ENCODE measurements at regions not wholly inside any gene's neighbourhood (a gene's known extent, or its start where the extent isn't known, plus 50 kb on each side); places are given as distances from the start of the nearest gene placed in this dataset.
"Not testable (repeated sequence)": the region's sequence is repeated elsewhere in the genome, so short reads cannot be mapped to it uniquely, and the experiment has no call there.

DNA sequence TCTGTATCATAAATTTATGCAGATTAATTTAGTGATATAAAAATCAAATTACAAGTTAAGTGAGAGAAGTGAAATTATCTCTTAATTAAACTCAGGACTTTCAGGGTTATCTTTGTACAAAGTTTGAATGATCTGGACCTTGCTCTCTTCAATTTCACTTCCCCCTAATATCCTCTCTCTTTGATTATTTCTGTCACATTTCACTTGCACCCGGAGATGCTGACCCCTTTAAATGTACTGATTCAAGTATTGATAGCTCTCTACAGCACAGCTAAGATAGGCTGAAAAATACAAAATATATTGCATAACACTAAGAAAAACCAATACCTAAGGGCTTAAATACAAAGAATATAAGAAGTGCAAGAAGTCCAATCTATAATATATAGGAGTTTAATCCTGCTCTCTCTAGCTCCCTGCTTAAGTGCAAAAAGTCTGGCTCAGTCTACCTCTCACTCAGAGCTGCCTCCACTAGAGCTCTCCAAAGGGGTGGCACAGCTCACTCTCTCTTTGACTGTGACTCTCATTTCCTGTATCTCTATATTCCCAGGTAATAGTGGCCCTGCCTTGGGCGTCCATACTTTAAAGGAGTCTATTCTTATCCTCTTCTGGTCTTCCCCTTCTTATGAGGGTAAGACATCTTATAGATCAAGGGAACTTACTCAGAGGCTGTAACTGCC, 588.4 kb downstream of the RFPL4B start:
- no peak for DNase-seq (ENCODE audit: low spot score)

DNA sequence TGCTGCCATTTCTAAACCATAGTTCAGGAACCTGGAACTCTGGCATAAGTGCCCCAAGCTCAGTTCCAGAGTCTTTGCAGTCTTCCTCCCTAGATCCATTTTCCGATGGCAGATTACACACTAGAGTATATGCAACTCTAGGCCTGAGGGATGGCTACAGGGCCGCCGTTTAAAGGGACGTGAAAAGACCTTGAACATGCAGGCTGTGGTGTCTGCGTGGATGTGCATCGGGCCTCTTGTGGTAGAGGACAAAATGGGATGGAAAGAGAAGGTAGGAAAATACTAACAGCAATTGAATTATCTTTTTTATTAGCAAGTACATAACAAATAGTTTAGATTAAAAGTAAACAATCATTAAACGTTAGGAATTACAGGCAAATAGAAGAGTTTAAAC, 588.9 kb downstream of the RFPL4B start:
- DNase-seq (ENCODE audit: low spot score) = no peak

DNA sequence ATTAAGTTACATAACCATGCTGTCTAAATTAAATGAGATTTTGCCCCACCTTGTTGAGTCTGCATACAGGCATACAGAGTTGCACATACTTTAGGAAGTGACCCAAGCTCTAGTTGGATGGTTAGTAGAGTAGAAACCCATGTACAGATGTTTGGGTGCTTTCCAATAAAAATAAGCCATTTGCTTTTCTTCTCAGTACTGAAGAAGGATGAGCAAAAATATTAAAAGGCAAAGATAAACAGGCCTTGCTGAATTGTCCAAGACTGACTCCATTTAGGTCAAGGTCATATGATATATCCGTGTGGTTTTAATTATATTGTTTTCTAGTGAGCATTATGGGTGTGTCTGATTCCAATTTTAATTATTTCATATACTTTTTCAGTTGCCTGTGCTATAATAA, 589.4 kb downstream of the RFPL4B start:
- DNase-seq (ENCODE audit: low spot score) = no peak

DNA sequence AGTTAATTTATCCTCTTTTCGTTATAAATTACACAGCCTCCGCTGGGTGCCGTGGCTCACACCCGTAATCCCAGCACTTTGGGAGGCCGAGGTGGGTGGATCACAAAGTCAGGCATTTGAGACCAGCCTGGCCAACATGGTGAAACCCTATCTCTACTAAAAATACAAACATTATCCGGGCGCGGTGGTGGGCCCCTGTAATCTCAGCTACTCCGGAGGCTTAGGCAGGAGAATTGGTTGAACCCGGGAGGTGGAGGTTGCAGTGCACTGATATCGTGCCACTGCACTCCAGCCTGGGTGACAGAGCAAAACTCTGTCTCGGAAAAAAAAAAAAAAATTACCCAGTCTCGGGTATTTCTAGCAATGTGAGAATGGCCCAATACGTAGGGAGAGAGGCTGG, 590.6 kb downstream of the RFPL4B start:
- not testable (repeated sequence) for DNase-seq (ENCODE audit: low spot score)

DNA sequence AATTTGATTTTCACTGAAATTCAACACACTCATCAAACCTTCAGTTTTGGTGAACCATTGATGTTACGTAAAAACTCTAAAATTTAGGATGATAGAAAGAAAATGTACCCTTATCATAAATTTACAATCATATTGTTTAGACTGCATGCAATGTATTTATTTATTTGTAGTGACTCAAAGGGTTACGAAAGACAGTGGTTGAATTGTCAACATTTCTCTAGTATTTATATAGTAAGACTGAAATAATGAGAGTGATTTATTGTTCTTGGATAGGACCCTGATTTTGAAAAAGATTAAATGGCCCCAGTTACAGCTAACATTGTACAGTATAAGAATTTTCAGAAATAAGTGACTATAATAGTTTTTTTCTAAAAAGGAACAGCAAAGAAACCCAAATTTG, 591.5 kb downstream of the RFPL4B start:
- no peak for DNase-seq (ENCODE audit: low spot score)

DNA sequence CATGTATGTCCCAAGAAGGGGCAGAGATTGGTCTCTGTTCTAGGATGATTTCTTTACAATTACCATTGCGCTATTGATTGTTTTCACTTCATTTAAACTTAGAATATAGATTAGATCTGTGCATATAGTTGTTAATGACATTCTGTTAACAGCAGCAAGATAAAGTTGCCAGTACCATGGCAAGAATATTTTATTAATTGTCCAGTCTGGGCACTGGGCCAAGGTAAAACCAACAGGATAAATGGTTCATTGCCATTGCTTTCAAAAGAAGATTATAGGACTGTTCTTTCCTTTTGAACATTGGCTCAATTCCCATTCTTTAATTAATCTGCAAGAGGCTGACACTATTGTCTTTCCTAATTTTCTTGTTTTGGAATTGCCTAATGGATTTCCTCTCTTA, 592.4 kb downstream of the RFPL4B start:
- DNase-seq (ENCODE audit: low spot score) = no peak

DNA sequence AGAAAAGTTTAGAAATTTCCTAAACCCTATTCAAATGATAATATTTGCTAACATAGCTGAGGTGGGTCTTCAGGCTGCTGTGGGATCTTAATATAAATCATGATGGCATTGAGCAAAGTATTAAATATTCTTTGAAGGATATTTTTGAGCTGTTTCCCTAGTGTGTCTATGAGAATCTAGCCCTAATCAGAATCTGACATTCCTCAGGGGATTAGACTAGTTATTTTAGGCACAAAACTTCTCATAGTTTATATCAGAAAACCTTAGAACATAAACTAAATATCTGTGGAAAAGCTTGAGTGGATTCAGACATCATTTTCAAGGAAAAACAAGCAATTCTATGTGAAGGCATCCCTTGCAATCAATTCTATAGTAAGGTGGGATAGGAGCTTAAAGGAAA, 594.5 kb downstream of the RFPL4B start:
- no peak for DNase-seq (ENCODE audit: low spot score)

DNA sequence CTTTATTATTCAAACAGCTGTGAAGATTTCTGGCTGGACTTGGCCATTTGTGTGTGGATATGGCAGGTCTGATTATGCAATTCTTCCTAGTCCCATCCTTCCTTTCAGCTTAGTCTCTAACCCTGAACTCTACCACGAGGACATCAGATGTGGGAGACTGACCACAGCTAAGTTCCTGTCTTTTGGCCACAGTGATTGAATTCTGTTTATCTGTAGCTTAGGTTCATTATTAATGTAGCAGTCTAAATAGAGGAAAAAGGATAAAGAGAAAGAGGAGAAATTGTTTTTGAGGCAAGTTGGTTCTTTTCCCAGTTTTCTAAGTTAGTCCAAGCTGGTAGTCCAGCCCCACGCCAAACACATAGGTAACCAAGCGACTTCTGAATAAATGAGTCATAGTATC, 598.9 kb downstream of the RFPL4B start:
- DNase-seq (ENCODE audit: low spot score) = no peak

DNA sequence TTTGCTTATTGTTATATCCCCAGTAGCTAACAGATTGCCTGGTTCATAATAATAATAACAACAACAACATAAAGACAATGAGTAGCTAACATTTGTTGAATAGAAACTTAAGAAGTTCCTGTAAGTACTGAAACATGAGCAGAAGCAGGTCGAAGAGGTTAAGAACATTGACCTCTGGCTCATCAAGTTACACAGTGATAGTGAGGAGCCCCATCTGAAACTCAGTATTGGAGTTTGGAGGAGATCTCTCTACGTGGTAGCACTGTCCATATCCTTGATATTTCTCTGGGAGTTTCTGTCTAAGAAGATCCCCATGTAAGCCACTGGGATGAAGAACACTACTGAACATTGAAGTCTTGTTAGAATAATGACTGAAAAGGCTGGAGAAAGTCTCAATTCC, 600.4 kb downstream of the RFPL4B start:
- no peak for DNase-seq (ENCODE audit: low spot score)

DNA sequence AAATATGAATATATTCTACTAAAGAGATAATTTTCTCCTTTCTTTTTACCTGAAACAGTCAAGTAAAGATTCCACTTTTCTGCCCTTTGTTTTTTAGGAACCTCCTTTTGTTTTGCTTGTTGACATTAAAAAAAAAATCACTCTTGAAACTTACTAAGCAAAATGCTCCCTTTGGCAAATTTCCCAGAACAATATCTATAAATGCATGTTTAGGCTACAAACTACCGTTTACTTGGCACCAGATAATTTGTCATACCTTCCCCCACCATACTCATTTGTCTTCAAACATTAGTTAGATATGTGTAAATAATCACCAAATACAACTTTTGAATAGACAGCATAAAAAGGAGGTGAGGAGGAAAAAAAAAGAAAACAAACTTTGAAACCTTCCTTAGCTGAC, 604.7 kb downstream of the RFPL4B start:
- DNase-seq (ENCODE audit: low spot score) = no peak

DNA sequence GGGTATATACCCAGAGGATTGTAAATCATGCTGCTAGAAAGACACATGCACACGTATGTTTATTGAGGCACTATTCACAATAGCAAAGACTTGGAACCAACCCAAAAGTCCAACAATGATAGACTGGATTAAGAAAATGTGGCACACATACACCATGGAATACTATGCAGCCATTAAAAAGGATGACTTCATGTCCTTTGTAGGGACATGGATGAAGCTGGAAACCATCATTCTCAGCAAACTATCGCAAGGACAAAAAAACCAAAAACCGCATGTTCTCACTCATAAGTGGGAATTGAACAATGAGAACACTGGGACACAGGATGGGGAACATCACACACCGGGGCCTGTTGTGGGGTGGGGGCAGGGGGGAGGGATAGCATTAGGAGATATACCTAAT, 608.6 kb downstream of the RFPL4B start:
- DNase-seq (ENCODE audit: low spot score) = not testable (repeated sequence)

DNA sequence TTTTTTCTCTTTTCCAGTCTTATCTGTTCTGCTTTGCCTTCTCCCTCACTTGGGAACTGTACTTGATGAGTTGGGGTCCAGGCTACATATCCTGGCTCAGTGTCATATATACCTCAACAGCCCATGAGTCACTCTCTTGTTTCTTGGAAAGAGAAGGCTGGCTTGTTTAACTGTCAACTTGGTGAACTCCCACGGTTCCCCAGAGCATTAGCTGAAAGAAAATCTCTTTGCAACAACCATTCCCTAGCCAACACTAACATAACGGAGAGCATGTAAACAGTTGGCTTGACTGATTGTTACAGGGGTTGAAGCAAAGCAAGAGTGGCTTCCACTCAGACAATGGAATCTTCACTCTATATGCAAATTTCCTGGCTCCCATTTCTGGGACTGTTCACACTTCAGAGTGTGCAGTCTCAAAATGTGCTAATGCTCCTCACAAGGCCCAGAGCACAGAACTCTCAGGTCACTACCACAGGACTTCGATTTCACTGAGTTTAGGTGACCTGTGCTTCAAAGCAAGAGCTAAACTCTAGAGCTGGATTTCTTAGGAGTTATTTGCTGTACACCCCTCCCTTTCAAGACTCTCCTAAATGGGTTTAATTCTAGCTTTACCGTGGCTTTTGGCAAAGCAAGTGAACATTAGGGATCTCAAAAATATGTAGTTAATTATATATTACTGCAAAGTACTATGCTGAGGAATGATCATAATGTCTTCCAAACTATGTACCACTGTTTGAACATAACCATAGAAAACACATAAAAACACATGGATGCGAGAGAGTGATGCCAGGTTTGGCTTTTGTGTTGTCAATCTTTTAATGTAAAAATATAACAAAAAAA, 609.8 kb downstream of the RFPL4B start:
- DNase-seq (ENCODE audit: low spot score) = no peak

DNA sequence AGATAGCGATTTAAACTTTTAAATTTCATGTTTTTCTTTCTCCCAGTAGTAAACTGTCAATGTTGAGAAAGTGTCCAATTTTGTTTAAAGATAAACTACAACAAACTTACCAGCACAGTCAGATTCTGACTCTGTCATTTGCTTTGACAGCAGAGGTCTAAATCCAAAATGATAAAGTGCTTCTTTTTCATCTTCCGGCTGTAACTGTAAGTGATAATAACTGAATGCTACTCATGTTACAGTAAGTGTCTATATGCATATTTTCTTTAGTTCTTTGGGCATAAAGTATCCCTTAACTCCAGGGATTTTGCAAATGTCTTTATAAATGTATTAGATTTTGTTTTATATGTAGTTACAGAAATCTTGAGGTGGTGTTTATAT, 610.4 kb downstream of the RFPL4B start:
- no peak for DNase-seq (ENCODE audit: low spot score)

DNA sequence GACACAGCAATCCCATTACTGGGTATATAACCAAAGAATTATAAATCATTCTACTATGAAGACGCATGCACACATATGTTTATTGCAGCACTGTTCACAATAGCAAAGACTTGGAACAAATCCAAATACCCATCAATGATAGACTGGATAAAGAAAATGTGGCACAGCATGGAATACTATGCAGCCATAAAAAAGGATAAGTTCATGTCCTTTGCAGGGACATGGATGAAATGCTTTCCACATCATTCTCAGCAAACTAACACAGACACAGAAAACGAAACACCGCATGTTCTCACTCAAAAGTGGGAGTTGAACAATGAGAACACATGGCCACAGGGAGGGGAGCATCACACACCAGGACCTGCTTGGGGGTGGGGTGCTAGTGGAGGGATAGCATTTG, 613.0 kb downstream of the RFPL4B start:
- DNase-seq (ENCODE audit: low spot score) = not testable (repeated sequence)

DNA sequence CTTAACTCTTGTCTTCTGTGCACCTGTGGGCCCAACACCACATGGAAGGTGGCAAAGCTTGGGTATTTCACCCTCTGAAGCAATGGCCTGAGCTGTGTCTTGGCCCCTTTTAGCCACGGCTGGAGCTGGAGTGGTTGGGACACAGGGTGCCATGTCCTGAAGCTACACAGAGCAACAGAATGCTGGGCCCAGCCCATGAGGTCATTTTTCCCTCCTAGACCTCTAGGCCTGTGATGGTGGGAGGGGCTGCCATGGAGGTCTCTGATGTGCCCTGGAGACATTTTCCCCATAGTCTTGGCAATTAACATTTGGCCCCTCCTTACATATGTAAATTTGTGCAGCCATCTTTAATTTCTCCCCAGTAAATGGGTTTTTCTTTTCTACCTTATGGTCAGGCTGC, 620.8 kb downstream of the RFPL4B start:
- no peak for DNase-seq (ENCODE audit: low spot score)

DNA sequence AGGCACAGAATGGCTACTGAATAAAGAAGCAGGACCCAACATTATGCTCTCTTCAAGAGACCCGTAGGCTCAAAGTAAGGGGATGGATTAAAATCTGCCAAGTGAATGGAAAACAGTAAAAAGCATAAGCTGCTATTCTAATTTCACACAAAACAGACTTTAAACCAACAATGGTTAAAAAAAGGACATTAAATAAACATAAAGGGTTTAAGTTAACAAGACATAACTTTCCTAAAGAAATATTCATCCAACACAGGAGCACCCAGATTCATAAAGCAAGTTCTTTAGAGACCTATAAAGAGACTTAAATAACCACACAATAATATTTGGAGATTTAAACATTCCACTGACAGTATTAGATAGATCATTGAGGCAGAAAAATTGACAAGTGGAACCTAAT, 624.5 kb downstream of the RFPL4B start:
- DNase-seq (ENCODE audit: low spot score) = no peak

DNA sequence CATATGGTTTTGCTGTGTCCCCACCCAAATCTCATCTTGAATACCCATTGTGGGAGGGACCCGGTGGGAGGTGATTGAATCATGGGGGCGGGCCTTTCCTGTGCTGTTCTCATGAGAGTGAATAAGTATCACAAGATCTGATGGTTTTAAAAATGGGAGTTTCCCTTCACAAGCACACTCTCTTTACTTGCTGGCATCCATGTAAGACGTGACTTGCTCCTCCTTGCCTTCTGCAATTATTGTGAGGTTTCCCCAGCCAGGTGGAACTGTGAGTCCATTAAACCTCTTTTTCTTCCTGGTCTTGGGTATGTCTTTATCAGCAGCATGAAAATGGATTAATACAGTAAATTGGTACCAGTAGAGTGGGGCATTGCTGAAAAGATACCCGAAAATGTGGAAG, 627.8 kb downstream of the RFPL4B start:
- DNase-seq (ENCODE audit: low spot score) = not testable (repeated sequence)

DNA sequence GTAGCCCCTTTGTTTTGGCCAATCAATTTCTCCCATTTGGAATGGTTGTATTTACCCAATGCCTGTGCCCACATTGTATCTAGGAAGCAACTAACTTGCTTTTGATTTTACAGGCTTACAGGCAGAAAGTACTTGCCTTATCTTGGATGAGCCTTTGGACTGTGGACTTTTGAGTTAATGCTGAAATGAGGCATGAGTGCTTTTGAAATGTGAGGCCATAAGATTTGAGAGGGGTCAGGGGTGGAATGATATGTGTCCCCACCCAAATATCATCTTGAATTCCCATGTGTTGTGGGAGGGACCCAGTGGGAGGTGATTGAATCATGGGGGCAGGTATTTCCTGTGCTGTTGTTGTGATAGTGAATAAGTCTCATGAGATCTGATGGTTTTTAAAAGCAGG, 629.4 kb downstream of the RFPL4B start:
- DNase-seq (ENCODE audit: low spot score) = not testable (repeated sequence)

DNA sequence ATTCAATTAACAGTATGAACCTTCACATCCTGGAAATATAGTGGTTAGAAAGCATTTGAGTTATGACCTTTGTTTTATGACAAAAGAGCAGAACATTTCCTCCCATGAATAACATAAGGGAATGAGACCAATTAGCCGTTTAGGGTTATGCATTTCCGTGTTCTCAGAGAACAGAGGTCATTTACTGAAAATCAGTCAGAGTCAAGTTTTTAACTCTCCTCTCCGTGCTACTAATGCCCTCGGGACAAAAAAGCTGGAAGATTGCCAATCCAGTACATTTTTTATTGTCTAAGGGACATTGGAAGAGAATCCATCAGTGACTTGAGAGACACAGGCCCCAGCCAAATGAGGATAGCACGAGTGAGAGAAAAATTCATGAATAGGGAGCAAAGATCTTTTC, 632.7 kb downstream of the RFPL4B start:
- no peak for DNase-seq (ENCODE audit: low spot score)

DNA sequence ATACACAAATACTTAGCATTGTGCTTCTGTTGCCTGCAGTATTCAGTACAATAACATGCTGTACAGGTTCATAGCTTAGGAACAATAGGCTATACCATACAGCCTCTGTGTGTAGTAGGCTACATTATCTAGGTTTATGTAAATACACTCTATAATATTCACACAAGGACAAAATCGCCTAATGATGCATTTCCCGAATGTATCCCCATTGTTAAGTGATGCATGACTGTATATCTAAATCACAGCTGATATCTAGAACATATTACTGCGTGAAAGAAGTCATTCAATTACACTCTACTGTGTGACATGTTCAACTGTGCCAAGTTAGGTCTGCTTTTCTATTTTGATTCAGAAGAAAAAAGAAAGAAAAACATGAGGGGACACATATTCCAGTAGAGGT, 633.5 kb downstream of the RFPL4B start:
- no peak for DNase-seq (ENCODE audit: low spot score)

DNA sequence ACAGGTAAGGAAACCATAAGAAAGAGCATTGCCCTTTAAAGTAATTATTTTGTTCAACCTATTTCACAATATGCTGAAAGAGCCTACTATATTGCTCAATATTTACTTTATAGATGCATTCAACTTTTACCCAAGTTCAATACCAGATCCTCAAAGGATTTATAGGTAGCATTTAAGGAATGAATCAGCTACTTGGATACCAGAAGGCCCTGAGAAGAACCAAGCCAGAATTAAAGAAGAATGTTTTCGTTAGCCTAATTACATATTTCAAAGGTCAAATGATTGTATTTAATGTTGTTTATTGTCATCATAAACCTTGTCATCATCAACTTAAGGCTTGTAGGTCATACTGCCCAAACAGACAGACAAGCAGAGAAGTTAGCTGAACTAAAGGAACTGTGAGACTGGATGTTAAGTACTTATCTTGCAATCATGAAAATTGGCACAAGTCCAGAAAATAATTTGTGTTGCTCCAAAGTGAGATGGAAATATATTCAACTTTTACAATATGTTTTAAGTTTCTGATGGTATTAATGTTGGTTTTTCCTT, 636.7 kb downstream of the RFPL4B start:
- no peak for DNase-seq (ENCODE audit: low spot score)

DNA sequence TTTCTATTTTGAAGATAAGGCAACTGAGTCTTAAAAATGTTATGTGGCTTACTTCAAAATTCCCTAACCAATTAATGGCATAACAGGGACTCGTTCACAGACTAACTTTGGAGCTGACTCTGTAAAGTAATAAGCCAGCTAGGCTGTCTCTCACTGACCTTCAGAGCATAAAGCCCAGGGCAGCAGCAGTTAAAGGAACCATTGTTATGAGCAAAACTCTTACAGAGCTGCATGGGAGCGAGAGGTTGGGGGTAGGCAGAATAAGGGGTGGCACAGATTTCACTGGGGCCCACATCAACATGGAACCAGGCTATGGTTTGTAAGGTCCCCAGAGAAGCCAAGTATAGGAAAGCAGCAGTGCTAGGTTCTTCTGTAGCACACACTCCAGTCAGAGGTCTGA, 637.8 kb downstream of the RFPL4B start:
- DNase-seq (ENCODE audit: low spot score) = no peak

DNA sequence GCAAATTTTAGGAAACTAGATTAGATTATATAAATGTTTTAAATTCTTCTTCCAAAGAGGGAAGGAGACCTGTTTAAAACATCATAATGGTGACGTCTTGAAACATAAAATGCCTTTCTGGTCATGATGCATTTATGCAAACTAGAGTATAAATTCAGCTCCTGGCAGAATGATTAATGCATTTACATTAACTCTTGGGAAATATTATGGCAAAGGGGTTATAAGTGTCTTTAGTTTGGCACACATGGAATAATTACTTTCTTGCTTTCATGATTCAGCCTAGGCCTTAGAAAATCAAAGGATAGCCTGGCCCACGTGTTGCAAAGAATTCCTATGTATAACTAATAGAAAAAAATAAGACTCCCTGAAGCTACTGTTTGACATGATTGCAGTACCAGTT, 639.2 kb downstream of the RFPL4B start:
- DNase-seq (ENCODE audit: low spot score) = no peak

DNA sequence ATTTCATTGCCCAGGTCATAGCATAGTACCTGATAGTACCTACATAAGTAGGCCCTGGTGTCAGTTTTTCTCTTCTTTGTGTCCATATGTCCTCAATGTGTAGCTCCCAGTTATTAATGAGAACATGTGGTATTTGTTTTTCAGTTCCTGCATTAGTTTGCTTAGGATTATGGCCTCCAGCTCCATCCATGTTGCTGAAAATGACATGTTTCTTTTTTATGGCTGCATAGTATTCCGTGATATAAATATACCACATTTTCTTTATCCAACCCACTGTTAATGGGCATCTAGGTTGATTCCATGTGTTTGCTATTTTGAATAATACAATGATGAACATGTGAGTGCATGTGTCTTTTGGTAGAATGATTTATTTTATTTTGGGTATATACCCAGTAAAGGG, 641.6 kb downstream of the RFPL4B start:
- DNase-seq (ENCODE audit: low spot score) = no peak
